22Rv1 (cell line): ENCODE measurements at regions not wholly inside any gene's neighbourhood (a gene's known extent, or its start where the extent isn't known, plus 50 kb on each side); places are given as distances from the start of the nearest gene placed in this dataset.

Source experiments
- ZFX ChIP-seq: fragments of 450-650 bp; IDR thresholded peaks from 2 replicates; pipeline ENCODE4 v1.6.1; 2017; ENCODE audit warnings: antibody characterized with exemption, borderline replicate concordance
- TF ChIP-seq, protein P1 (sequence below): fragments of 450-650 bp; IDR thresholded peaks from 2 replicates; pipeline ENCODE4 v1.5.1; 2017; ENCODE audit warnings: mild to moderate bottlenecking

DNA sequence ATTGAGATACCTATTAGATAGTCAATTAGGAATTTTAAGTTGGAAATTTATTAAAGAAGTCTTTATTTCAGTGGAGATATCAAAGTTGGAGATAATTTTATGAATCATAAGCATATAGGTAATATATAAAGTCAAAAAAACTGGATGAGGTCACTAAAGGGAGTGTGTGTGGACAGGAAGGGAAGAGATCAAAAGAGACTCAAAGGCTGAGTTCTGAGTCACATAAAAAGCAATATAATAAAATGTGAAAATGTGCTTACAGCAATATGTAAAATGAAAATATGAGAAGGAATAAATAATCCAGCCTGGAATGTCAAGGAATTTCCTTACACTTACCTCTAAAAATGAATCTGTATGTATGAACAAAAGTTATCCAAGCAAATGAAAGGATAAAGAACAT, 583.3 kb upstream of the SORCS1 start:
- TF ChIP-seq, protein P1, sequence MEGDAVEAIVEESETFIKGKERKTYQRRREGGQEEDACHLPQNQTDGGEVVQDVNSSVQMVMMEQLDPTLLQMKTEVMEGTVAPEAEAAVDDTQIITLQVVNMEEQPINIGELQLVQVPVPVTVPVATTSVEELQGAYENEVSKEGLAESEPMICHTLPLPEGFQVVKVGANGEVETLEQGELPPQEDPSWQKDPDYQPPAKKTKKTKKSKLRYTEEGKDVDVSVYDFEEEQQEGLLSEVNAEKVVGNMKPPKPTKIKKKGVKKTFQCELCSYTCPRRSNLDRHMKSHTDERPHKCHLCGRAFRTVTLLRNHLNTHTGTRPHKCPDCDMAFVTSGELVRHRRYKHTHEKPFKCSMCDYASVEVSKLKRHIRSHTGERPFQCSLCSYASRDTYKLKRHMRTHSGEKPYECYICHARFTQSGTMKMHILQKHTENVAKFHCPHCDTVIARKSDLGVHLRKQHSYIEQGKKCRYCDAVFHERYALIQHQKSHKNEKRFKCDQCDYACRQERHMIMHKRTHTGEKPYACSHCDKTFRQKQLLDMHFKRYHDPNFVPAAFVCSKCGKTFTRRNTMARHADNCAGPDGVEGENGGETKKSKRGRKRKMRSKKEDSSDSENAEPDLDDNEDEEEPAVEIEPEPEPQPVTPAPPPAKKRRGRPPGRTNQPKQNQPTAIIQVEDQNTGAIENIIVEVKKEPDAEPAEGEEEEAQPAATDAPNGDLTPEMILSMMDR, result no peak
- TF ChIP-seq ZFX, result no peak
